Fibroblast of mammary gland (primary cell): ENCODE measurements at regions not wholly inside any gene's neighbourhood (a gene's known extent, or its start where the extent isn't known, plus 50 kb on each side); places are given as distances from the start of the nearest gene placed in this dataset.

Source experiments
- DNase-seq: peaks from one replicate; pipeline ENCODE4 v3.0.0-alpha.2; 2010; ENCODE audit warnings: low read depth
- H3K4me3 ChIP-seq: 2 replicates; pipeline ENCODE4 v1.5.1; 2011; ENCODE audit warnings: low read depth, mild to moderate bottlenecking, low read length, moderate library complexity; ENCODE audit not compliant: control insufficient read depth
- TF ChIP-seq, protein P1 (sequence below): conservative IDR thresholded peaks from 2 replicates; pipeline ENCODE4 v1.5.1; 2011; ENCODE audit warnings: low read depth, low read length, inconsistent platforms; ENCODE audit not compliant: control insufficient read depth, insufficient read depth

DNA sequence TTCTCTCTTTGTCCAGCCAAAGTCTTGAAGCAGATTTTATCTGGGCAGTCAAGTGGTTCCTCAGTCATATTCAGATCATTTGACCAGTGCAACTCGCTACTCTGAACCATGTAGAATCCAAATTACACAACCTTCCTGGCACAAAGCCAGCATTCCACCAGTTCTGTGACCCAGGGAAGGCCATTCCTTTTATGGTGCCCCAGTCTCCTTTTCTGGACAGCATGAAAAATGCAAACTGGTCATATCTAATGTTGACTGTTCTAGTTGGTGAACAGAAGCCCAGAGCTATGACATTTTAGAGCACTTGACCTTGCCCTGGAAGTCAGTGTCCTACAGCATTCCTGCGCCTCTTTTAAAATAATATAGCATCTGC, 364.6 kb downstream of the BRINP1 start:
- TF ChIP-seq, protein P1, sequence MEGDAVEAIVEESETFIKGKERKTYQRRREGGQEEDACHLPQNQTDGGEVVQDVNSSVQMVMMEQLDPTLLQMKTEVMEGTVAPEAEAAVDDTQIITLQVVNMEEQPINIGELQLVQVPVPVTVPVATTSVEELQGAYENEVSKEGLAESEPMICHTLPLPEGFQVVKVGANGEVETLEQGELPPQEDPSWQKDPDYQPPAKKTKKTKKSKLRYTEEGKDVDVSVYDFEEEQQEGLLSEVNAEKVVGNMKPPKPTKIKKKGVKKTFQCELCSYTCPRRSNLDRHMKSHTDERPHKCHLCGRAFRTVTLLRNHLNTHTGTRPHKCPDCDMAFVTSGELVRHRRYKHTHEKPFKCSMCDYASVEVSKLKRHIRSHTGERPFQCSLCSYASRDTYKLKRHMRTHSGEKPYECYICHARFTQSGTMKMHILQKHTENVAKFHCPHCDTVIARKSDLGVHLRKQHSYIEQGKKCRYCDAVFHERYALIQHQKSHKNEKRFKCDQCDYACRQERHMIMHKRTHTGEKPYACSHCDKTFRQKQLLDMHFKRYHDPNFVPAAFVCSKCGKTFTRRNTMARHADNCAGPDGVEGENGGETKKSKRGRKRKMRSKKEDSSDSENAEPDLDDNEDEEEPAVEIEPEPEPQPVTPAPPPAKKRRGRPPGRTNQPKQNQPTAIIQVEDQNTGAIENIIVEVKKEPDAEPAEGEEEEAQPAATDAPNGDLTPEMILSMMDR = no peak
- peak; percentile 88 for DNase-seq
- H3K4me3 ChIP-seq = no peak overlapping the region

DNA sequence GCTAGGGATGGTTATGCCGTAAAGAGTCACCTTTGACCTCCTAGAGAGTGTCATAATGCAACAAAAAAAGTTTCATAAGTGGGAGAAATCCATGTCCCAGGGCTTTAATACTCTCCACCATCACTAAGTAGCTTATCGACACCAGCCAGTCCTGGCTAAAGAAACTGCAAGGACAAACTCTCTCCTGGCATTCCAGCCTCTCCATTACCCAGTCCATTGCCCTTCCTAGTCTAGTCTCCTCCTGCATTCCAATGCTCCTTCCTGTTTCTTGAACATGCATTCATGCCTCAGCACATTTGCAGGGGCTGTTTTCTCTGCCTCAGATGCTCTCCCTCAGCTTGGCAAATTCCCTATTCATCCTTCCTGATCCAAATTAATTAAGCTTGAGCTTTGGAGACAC, 364.1 kb downstream of the BRINP1 start:
- TF ChIP-seq, protein P1 = no peak
- H3K4me3 ChIP-seq = no peak overlapping the region
- DNase-seq = no peak

DNA sequence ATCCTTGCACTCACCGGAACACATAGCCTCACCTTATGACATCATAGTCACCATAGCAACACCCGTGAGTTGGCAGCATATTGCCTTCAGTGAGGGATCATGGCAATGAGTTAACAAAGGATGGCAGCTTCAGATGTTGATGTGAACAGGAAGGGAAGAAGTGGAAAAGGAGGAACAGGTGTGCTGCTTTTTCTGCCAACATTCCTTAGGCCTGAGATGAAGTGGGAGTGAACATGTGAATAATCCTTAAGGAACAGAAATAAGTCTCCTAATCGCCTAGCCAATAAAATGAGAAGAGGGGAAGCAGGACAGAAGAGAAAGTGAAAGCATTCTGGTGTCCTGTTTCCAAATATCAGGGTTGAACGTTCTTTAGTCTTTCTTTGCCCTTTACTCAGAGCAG, 360.0 kb downstream of the BRINP1 start:
- TF ChIP-seq, protein P1 = no peak
- peak; percentile 61 for DNase-seq
- no peak overlapping the region for H3K4me3 ChIP-seq

DNA sequence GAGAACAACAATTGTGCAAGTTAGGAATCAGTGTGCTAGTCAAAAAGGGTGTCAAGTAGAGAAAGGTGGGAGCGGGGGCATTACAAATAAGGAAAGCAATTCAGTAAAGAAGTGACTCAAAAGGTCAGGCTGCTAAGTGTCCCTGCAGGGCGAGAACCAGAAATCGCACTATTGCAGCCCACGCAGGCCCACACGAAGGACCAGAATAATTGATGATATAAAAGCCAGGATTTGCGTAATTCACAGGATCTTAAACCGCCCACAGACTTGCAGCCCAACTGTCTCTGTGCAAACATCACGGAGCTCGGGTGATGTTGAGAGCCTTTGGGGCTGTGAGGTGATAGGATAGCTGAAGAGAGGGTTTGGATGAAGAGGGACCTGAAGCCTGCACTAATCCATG, 349.0 kb downstream of the BRINP1 start:
- TF ChIP-seq, protein P1 = no peak
- no peak overlapping the region for H3K4me3 ChIP-seq
- peak; percentile 84 for DNase-seq

DNA sequence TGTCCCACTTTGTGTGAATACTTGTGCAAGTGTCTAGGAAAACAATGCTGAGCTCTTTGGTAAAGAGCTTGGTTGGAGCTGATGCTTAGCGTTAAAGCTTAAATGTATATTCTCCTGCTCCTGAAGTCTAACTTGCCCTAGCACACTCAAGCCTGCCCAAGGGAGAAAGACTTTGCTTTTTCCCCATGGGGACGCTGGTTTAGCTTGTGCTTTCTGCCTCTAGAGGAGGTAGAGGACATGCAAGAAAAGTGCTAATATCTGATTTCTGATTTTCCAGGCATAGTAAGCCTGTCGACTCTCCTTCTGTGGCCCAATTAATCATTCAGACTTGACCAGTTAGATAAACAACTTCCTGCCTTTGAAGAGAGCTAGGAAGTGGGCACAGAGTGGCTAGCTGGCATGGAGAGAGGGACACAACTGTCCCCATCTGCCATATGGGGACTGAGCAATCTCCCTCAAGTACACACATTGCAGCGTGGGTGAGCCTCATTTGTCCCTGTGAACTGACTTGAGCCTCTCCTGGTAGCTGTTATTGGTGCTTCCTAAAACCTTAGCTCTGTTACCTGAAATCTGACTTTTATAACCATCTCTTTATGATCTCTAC, 348.4 kb downstream of the BRINP1 start:
- H3K4me3 ChIP-seq = no peak overlapping the region
- TF ChIP-seq, protein P1 = peak; percentile 7
- no peak for DNase-seq

DNA sequence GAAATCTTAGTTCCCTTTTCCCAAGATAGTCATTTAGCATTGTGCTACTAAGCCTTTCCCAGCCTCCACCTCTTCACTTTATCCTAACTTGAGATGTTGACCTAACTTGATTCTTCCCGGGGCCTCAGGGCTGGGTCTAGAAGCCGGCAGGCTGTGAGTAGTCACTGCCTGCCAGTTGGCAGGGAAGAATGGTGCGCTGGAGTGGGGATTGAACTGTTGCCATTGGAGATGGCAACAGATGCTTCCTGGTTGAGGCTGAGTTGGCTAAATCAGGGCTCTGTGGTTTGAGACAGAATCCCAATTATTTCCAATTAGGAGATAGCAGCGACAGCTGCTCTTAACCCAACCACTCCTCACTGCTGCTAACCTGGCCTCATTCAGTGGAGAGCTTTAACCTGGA, 343.1 kb downstream of the BRINP1 start:
- TF ChIP-seq, protein P1 = no peak
- H3K4me3 ChIP-seq = no peak overlapping the region
- peak; percentile 60 for DNase-seq
